GM18873 (cell line): ENCODE measurements at regions not wholly inside any gene's neighbourhood (a gene's known extent, or its start where the extent isn't known, plus 50 kb on each side); places are given as distances from the start of the nearest gene placed in this dataset.

Experiments used
- ATAC-seq: cut with Tn5 transposase; IDR thresholded peaks from one replicate; pipeline ENCODE4 v1.9.1; 2021; ENCODE audit warnings: mild to moderate bottlenecking, moderate library complexity, moderate number of reproducible peaks; ENCODE audit not compliant: unreplicated experiment, low FRiP score

GRCh38 chr1:239538239-239538988, 152.0 kb downstream of the CHRM3 start:
- no peak for ATAC-seq

- no peak for ATAC-seq
Measured at GRCh38 chr1:239539051-239539450, 152.7 kb downstream of the CHRM3 start.

- ATAC-seq = no peak
Measured at GRCh38 chr1:239539812-239540211, 153.4 kb downstream of the CHRM3 start.

GRCh38 chr1:239543873-239544272, 157.5 kb downstream of the CHRM3 start:
- no peak for ATAC-seq

- no peak for ATAC-seq
Measured at GRCh38 chr1:239545466-239545865, 159.1 kb downstream of the CHRM3 start.

GRCh38 chr1:239547987-239548386, 161.6 kb downstream of the CHRM3 start:
- no peak for ATAC-seq

GRCh38 chr1:239550178-239550577, 163.8 kb downstream of the CHRM3 start:
- ATAC-seq = no peak

- ATAC-seq = no peak
Measured at GRCh38 chr1:239555350-239555749, 169.0 kb downstream of the CHRM3 start.

- no peak for ATAC-seq
Measured at GRCh38 chr1:239558559-239558958, 172.2 kb downstream of the CHRM3 start.

- no peak for ATAC-seq
Measured at GRCh38 chr1:239558991-239559390, 172.6 kb downstream of the CHRM3 start.

GRCh38 chr1:239560921-239561320, 174.6 kb downstream of the CHRM3 start:
- ATAC-seq = no peak

- no peak for ATAC-seq
Measured at GRCh38 chr1:239562095-239562494, 175.7 kb downstream of the CHRM3 start.

GRCh38 chr1:239563681-239564080, 177.3 kb downstream of the CHRM3 start:
- ATAC-seq = no peak

- no peak for ATAC-seq
Measured at GRCh38 chr1:239566074-239566473, 179.7 kb downstream of the CHRM3 start.

- ATAC-seq = no peak
Measured at GRCh38 chr1:239570878-239571277, 184.5 kb downstream of the CHRM3 start.

GRCh38 chr1:239572183-239572582, 185.8 kb downstream of the CHRM3 start:
- no peak for ATAC-seq

- no peak for ATAC-seq
Measured at GRCh38 chr1:239574112-239574511, 187.7 kb downstream of the CHRM3 start.

- ATAC-seq = no peak
Measured at GRCh38 chr1:239575113-239575512, 188.7 kb downstream of the CHRM3 start.

- no peak for ATAC-seq
Measured at GRCh38 chr1:239583536-239583935, 197.2 kb downstream of the CHRM3 start.

- no peak for ATAC-seq
Measured at GRCh38 chr1:239586128-239586527, 199.8 kb downstream of the CHRM3 start.

GRCh38 chr1:239587066-239587465, 200.7 kb downstream of the CHRM3 start:
- ATAC-seq = no peak

- ATAC-seq = no peak
Measured at GRCh38 chr1:239587574-239588369, 201.4 kb downstream of the CHRM3 start.
